GM18517 (cell line): ENCODE measurements at regions not wholly inside any gene's neighbourhood (a gene's known extent, or its start where the extent isn't known, plus 50 kb on each side); places are given as distances from the start of the nearest gene placed in this dataset.

Experiments
- ATAC-seq: cut with Tn5 transposase; IDR thresholded peaks from one replicate; pipeline ENCODE4 v1.9.1; 2021; ENCODE audit warnings: mild to moderate bottlenecking, moderate library complexity; ENCODE audit not compliant: unreplicated experiment

GRCh38 chr13:109868578-109869311, 82.4 kb upstream of the IRS2 start:
- no peak for ATAC-seq

GRCh38 chr13:109867766-109868165, 81.4 kb upstream of the IRS2 start:
- no peak for ATAC-seq

- ATAC-seq, result no peak
Measured at GRCh38 chr13:109862627-109863026, 76.2 kb upstream of the IRS2 start.

- ATAC-seq, result no peak
Measured at GRCh38 chr13:109859898-109860297, 73.5 kb upstream of the IRS2 start.

GRCh38 chr13:109859216-109859835, 72.9 kb upstream of the IRS2 start:
- no peak for ATAC-seq

- ATAC-seq, result no peak
Measured at GRCh38 chr13:109858319-109858718, 71.9 kb upstream of the IRS2 start.

- ATAC-seq, result no peak
Measured at GRCh38 chr13:109857803-109858202, 71.4 kb upstream of the IRS2 start.

GRCh38 chr13:109857325-109857724, 70.9 kb upstream of the IRS2 start:
- ATAC-seq, result no peak

- no peak for ATAC-seq
Measured at GRCh38 chr13:109856350-109856749, 70.0 kb upstream of the IRS2 start.

GRCh38 chr13:109853153-109853552, 66.8 kb upstream of the IRS2 start:
- ATAC-seq, result no peak

GRCh38 chr13:109846185-109846584, 59.8 kb upstream of the IRS2 start:
- ATAC-seq, result no peak

- no peak for ATAC-seq
Measured at GRCh38 chr13:109844396-109844795, 58.0 kb upstream of the IRS2 start.

- no peak for ATAC-seq
Measured at GRCh38 chr13:109843695-109844094, 57.3 kb upstream of the IRS2 start.

GRCh38 chr13:109842212-109842920, 56.0 kb upstream of the IRS2 start:
- ATAC-seq, result no peak

- no peak for ATAC-seq
Measured at GRCh38 chr13:109840893-109841287, 54.5 kb upstream of the IRS2 start.

- no peak for ATAC-seq
Measured at GRCh38 chr13:109840201-109840892, 54.0 kb upstream of the IRS2 start.

- peak; percentile 74 for ATAC-seq
Measured at GRCh38 chr13:109836629-109837607, 50.5 kb upstream of the IRS2 start.
